ENCODE measurements at regions not wholly inside any gene's neighbourhood (a gene's known extent, or its start where the extent isn't known, plus 50 kb on each side); places are given as distances from the start of the nearest gene placed in this dataset.
A peak's percentile ranks its signal among the peaks of the same experiment; 100 is the strongest.

GRCh38 chr12:24045816-24046257 is 96.4 kb upstream of the SOX5 start (continued):
- no peak for TF ChIP-seq ZNF646 (CRISPR knock-in tag; IDR thresholded peaks at IDR 0.05)
- TF ChIP-seq GATAD2A (CRISPR knock-in tag; IDR thresholded peaks at IDR 0.05): peak; percentile 84
- no peak for TF ChIP-seq MBD4 (IDR thresholded peaks at IDR 0.05; ENCODE audit: borderline replicate concordance, low read length)
- TF ChIP-seq CENPBD1 (CRISPR knock-in tag; IDR thresholded peaks at IDR 0.05; ENCODE audit: borderline replicate concordance, low read depth): no peak
- no peak for TF ChIP-seq ZNF280B (CRISPR knock-in tag; IDR thresholded peaks at IDR 0.05; ENCODE audit: borderline replicate concordance)
- no peak for TF ChIP-seq KLF9 (CRISPR knock-in tag; IDR thresholded peaks at IDR 0.05; ENCODE audit: low read depth)
- no peak for TF ChIP-seq YY1 (IDR thresholded peaks at IDR 0.05; ENCODE audit: insufficient read depth, insufficient replicate concordance, low read depth, low read length)
- no peak for TF ChIP-seq ZNF878 (CRISPR knock-in tag; IDR thresholded peaks at IDR 0.05)
- TF ChIP-seq ONECUT2 (CRISPR knock-in tag; IDR thresholded peaks at IDR 0.05): no peak
- TF ChIP-seq ZNF562 (CRISPR knock-in tag; IDR thresholded peaks at IDR 0.05; ENCODE audit: borderline replicate concordance): no peak
- TF ChIP-seq ZMAT3 (CRISPR knock-in tag; conservative IDR thresholded peaks at IDR 0.05): no peak
- TF ChIP-seq ZC3H4 (CRISPR knock-in tag; IDR thresholded peaks at IDR 0.05; ENCODE audit: borderline replicate concordance): no peak
- no peak for TF ChIP-seq SMARCE1 (IDR thresholded peaks at IDR 0.05; ENCODE audit: borderline replicate concordance)
- TF ChIP-seq ZNF260 (CRISPR knock-in tag; IDR thresholded peaks at IDR 0.05; ENCODE audit: borderline replicate concordance, low read depth): no peak
- TF ChIP-seq CSRNP2 (CRISPR knock-in tag; conservative IDR thresholded peaks at IDR 0.05; ENCODE audit: low read depth): no peak
- no peak for TF ChIP-seq ZNF563 (CRISPR knock-in tag; IDR thresholded peaks at IDR 0.05)
- peak; percentile 61; the same call in 1 of the 2 replicates for TF ChIP-seq PITX1 (CRISPR knock-in tag; IDR thresholded peaks at IDR 0.05)
- TF ChIP-seq ARNTL (CRISPR knock-in tag; IDR thresholded peaks at IDR 0.05): peak; percentile 73; the same call in 1 of the 2 replicates
- no peak for TF ChIP-seq ZNF788 (CRISPR knock-in tag; IDR thresholded peaks at IDR 0.05; ENCODE audit: borderline replicate concordance)
- no peak for TF ChIP-seq ZNF569 (CRISPR knock-in tag; IDR thresholded peaks at IDR 0.05; ENCODE audit: borderline replicate concordance)
- no peak for TF ChIP-seq ZNF414 (CRISPR knock-in tag; IDR thresholded peaks at IDR 0.05)

Data from HepG2 (cell line).